ENCODE measurements at regions not wholly inside any gene's neighbourhood (a gene's known extent, or its start where the extent isn't known, plus 50 kb on each side); places are given as distances from the start of the nearest gene placed in this dataset.

DNA sequence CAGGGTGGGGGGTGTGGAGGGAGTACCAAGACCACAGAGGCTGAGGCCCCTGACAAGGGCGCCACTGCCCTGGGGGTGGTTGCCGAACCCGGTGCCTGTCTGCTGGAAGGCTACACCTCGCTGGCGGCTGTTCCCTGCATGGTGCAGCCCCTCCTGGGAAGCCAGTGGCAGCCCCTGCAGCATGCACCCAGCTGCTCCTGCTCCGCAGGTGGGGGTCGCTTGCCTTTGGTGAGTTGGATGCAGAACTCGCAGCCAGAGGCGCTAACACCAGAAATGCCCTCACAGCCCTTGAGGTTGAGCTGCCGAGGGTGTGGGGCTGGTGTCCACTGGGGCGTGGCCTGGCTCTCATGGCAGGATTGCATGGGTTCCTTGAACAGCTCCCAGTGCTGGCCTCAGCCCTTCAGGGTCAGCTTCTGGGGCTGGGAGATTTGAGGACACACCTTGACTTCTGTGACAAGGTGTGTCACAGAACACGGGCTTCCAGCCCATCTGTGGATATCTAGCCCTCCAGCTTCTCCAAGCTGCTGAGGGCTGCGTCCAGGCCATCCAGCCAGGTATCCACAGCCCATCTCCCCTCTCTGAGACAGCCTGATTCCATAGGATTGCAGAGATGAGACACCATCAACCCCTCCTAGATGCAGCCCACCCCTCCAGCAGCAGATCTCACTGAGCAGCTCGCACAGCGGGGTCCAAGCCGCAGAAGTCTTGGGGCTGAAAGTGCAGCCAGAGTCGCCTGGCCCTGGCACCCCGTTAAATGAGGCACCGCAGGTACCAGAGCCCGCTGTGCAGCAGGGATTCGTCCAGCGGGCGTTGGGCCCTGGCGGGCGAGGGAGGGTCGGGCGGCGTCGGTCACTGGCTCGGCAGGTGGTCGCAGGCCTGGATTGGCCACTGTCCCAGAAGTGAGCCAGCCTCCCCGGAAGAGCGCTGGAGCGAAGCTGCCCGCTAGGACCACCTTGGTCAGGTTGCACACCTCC is 586.3 kb downstream of the KCNJ18 start:
- Histone ChIP-seq H3K36me3 (replicated peaks in 1 of 2; ENCODE audit: control insufficient read depth in 1 of 2, insufficient read depth in 2 of 2, low read length in 2 of 2) (no peaks in the 10 kb centered on the region), H2AFZ (ENCODE audit: low read length) (no peak overlapping the region), H3K27ac (ENCODE audit: extremely low read length, insufficient read depth, low read length) (no peak overlapping the region), H3K79me2 (ENCODE audit: insufficient read depth, low read length) (no peaks in the 10 kb centered on the region), H3K9ac (ENCODE audit: insufficient read depth, low read depth, low read length) (no peak overlapping the region), H3K27me3 (ENCODE audit: control insufficient read depth in 1 of 2, insufficient read depth in 2 of 2, low read length in 2 of 2) (no peaks in the 10 kb centered on the region), H3K4me3 (replicated peaks in 1 of 3; ENCODE audit: insufficient read depth in 1 of 3, low read depth in 2 of 3, low read length in 3 of 3) (no peak overlapping the region), H4K20me1 (ENCODE audit: insufficient read depth, low read length) (no peaks in the 10 kb centered on the region), H3K4me1 (ENCODE audit: insufficient read depth, low read length) (no peaks in the 10 kb centered on the region), H3K4me2 (ENCODE audit: low read depth, low read length) (no peak overlapping the region), H3K9me3 (ENCODE audit: low read length) (no peaks in the 10 kb centered on the region)
- intact Hi-C loops (cut with micrococcal nuclease; ENCODE audit: unreplicated experiment), result no loop called here
- DNase-seq (ENCODE audit: low spot score), result no peak
- no peak for ATAC-seq
- CTCF ChIA-PET (ENCODE audit: low intra/inter-chr PET ratio, low total read pairs), result no interaction called here
- POLR2A ChIA-PET, result no interaction called here
- in situ Hi-C loops (cut with HindIII; ENCODE audit: extremely low pct_ligation_motif_present, low pct_unique_long_range_greater_than_20kb), result no loop called here
- FAIRE-seq, result no peak
- 72% methylated on average over 5 of the region's 35 CpGs for WGBS (ENCODE audit: low lambda C conversion rate)
- TF ChIP-seq KLF16 (CRISPR knock-in tag; IDR thresholded peaks at IDR 0.05) (no peak), ZNF775 (CRISPR knock-in tag; IDR thresholded peaks at IDR 0.05; ENCODE audit: borderline replicate concordance) (no peak), MBNL3 (CRISPR knock-in tag; conservative IDR thresholded peaks at IDR 0.05) (no peak), BRCA1 (CRISPR knock-in tag; IDR thresholded peaks at IDR 0.05) (no peak), MEIS1 (CRISPR knock-in tag; IDR thresholded peaks at IDR 0.05; ENCODE audit: borderline replicate concordance) (no peak), ELF1 (CRISPR knock-in tag; IDR thresholded peaks at IDR 0.05) (no peak), HNRNPLL (IDR thresholded peaks at IDR 0.05; ENCODE audit: low read depth, low read length, poor library complexity, severe bottlenecking) (no peak), SOX5 (CRISPR knock-in tag; IDR thresholded peaks at IDR 0.05; ENCODE audit: borderline replicate concordance) (no peak), AGO2 (optimal IDR thresholded peaks at IDR 0.05; ENCODE audit: low read depth, low read length) (no peak), SETDB1 (CRISPR knock-in tag; IDR thresholded peaks at IDR 0.05; ENCODE audit: borderline replicate concordance) (no peak)
- no TSS peak for BruUV-seq (replicated peaks)
